ENCODE measurements at regions not wholly inside any gene's neighbourhood (a gene's known extent, or its start where the extent isn't known, plus 50 kb on each side); places are given as distances from the start of the nearest gene placed in this dataset.

DNA sequence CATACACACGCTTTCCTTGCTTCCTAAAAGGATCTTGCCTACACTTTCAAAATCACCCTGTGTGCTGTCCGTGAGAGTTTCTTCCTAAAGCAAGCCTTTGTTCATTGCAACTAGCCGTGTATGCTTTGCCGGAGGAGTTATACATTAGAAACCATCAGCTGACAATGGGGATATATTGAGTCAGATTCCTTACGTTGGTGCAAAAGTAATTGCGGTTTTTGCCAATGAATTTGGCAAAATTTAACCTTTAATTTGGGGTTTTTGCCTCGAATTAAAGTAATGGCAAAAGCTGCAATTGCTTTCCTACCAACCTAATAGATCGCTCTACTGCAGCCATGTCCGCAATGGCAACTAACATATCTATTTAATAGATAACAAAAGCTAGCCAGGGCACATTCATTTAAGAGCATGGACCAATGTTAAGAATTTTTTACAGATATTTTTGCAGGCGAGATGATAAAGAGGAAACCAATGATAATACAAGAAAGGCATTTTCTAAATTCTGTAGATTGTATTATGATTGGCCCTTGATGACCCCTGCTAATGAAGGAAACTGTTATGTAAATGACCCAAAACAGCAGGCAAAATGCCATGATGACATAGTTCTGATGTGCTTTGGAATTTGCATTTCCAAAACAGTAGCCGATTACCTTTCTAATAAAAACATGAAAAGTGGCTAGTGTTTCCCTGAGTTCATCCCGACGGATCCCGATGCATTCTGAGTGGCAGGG is 184.8 kb upstream of the NRP1 start:
- no peak for DNase-seq
- no peak overlapping the region for H3K4me3 ChIP-seq
- intact Hi-C loops (cut with DNase I) = no loop called here
- 77 to 80% methylated on average over 14 of the region's 14 CpGs for WGBS, 2 donors
- H3K36me3 ChIP-seq = no peaks in the 10 kb centered on the region
- no peaks in the 10 kb centered on the region for H3K27me3 ChIP-seq
- TF ChIP-seq POLR2AphosphoS5 (IDR thresholded peaks at IDR 0.05) = no peak
- TF ChIP-seq EP300 (IDR thresholded peaks at IDR 0.05) = no peak
- TF ChIP-seq CTCF (IDR thresholded peaks at IDR 0.05) = no peak
- TF ChIP-seq POLR2A (IDR thresholded peaks at IDR 0.05) = no peak
- peaks cover 0 to 20% (median 16%) of the 10 kb centered on the region in 4 donors for H3K4me1 ChIP-seq
- H3K27ac ChIP-seq = no peak overlapping the region
- no peaks in the 10 kb centered on the region for H3K9me3 ChIP-seq

- no peaks in the 10 kb centered on the region for H3K27me3 ChIP-seq
- no peaks in the 10 kb centered on the region for H3K9me3 ChIP-seq
- H3K4me1 ChIP-seq = peaks cover 0 to 29% (median 17%) of the 10 kb centered on the region in 4 donors
- H3K27ac ChIP-seq = peak overlapping the region; percentile 45 to 76 (median 66)
- H3K4me3 ChIP-seq = no peak overlapping the region
- no peak for DNase-seq
- intact Hi-C loops (cut with DNase I) = no loop called here
- no peak for TF ChIP-seq EP300 (IDR thresholded peaks at IDR 0.05)
- no peak for TF ChIP-seq CTCF (IDR thresholded peaks at IDR 0.05)
- TF ChIP-seq POLR2A (IDR thresholded peaks at IDR 0.05) = no peak
- no peak for TF ChIP-seq POLR2AphosphoS5 (IDR thresholded peaks at IDR 0.05)
- H3K36me3 ChIP-seq = no peaks in the 10 kb centered on the region
- WGBS, 2 donors = 68 to 91% methylated on average over 3 of the region's 3 CpGs
Observed at GRCh38 chr10:33510206-33510605, 175.7 kb upstream of the NRP1 start.

DNA sequence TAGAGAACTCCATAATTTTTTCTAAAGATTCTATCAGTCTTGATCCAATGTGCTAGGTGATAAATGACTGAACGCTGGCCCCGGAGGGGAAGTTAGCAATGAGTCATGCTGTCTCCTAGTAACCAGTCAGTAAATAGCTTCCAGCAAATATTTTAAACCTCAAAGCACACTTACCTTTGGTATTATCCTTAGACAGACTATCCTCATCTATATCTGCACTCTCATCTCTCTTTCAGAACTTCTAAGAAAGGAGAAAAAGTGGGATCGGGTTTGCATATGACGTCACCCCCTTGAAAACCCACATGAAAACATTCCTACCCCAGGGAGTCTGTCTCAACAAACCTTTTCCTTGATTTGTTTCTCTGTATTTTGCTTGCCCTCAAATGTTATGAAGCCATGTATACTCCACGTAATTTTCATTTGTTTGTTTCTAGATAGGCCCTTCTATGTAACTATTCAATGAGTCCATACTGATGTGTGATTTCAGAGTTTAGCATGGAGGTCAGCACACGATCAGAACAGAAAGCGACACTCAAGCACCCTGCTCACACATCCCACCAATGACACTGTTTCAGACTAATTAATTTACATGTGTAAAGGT is 174.9 kb upstream of the NRP1 start:
- DNase-seq = peak; percentile 77
- Histone ChIP-seq H3K36me3 (no peaks in the 10 kb centered on the region), H3K4me3 (no peak overlapping the region), H3K27me3 (no peaks in the 10 kb centered on the region), H3K27ac (peak overlapping the region; percentile 45 to 76 (median 66)), H3K4me1 (peaks cover 0 to 29% (median 17%) of the 10 kb centered on the region in 4 donors), H3K9me3 (no peaks in the 10 kb centered on the region)
- intact Hi-C loops (cut with DNase I) = no loop called here
- WGBS, 2 donors = 26 to 29% methylated on average over 7 of the region's 7 CpGs
- TF ChIP-seq EP300 (IDR thresholded peaks at IDR 0.05) (peak in 1 of 4 donors; percentile 36), CTCF (IDR thresholded peaks at IDR 0.05) (no peak), POLR2A (IDR thresholded peaks at IDR 0.05) (no peak), POLR2AphosphoS5 (IDR thresholded peaks at IDR 0.05) (peak in 1 of 4 donors; percentile 47)

DNA sequence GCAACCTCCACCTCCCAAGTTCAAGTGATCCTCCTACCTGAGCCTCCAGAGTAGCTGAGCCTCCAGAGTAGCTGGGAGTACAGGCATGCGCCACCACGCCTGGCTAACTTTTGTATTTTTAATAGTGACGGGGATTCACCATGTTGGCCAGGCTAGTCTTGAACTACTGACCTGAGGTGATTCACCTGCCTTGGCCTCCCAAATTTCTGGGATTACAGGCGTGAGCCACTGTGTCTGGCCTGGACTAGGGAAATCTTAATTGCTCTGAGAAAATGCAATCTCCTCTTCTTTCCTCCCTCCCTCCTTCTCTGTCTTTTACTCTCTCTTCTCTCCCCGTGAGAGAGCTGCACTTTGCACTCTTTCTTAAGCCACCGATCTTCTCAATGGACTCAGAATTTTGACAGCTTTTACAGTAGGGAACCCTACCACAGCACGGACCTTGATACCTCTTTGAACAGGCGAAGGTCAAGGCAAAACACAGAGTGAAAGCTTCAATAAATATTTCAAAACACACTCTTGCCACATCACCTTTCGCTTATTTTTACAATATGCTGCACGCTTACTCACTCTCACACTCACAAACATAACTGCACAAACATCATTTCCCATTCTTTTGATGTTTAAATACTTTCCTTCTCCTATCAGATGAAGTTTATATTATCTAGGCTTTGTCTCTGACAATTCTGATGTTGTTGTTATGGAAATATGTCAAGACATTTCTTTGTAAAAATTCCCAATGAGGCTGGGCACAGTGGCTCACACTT is 173.4 kb upstream of the NRP1 start:
- TF ChIP-seq CTCF (IDR thresholded peaks at IDR 0.05) = no peak
- TF ChIP-seq POLR2AphosphoS5 (IDR thresholded peaks at IDR 0.05) = no peak
- no peak for TF ChIP-seq EP300 (IDR thresholded peaks at IDR 0.05)
- no peak for TF ChIP-seq POLR2A (IDR thresholded peaks at IDR 0.05)
- DNase-seq = no peak
- Histone ChIP-seq H3K9me3 (no peaks in the 10 kb centered on the region), H3K4me3 (no peak overlapping the region), H3K4me1 (peaks cover 0 to 29% (median 17%) of the 10 kb centered on the region in 4 donors), H3K27ac (peak overlapping the region in 1 of 4 donors; percentile 70), H3K36me3 (no peaks in the 10 kb centered on the region), H3K27me3 (no peaks in the 10 kb centered on the region)
- intact Hi-C loops (cut with DNase I) = no loop called here
- 78 to 83% methylated on average over 10 of the region's 10 CpGs for WGBS, 2 donors

Measured in sigmoid colon (tissue), 6 donors.